GM23338 (cell line): ENCODE measurements at regions not wholly inside any gene's neighbourhood (a gene's known extent, or its start where the extent isn't known, plus 50 kb on each side); places are given as distances from the start of the nearest gene placed in this dataset.
"Not testable (repeated sequence)": the region's sequence is repeated elsewhere in the genome, so short reads cannot be mapped to it uniquely, and the experiment has no call there.

Source experiments
- ATAC-seq: fragments of 200-7000 bp; cut with Tn5 transposase; 3 replicates; pipeline ENCODE4 v1.9.1; 2020
- DNase-seq: peaks from one replicate; pipeline ENCODE4 v3.0.0-alpha.2; 2015; ENCODE audit warnings: low spot score
- H2AFZ ChIP-seq: fragments of 200-600 bp; sonication (generic); 2 replicates; pipeline ENCODE4 v1.8.0; 2016; ENCODE audit warnings: antibody characterized with exemption, mild to moderate bottlenecking, moderate library complexity
- H3F3A ChIP-seq: fragments of 200-600 bp; sonication (generic); replicated peaks from 2 replicates; pipeline ENCODE4 v1.8.0; 2017; ENCODE audit warnings: antibody characterized with exemption, mixed run types, low read depth
- H3K27ac ChIP-seq: fragments of 200-600 bp; sonication (generic); 2 replicates; pipeline ENCODE4 v1.6.1; 2016; ENCODE audit warnings: low read depth
- H3K27me3 ChIP-seq: fragments of 200-600 bp; sonication (generic); 2 replicates; pipeline ENCODE4 v1.8.0; 2016; ENCODE audit warnings: mild to moderate bottlenecking, mixed run types, moderate library complexity; ENCODE audit not compliant: insufficient read depth
- H3K36me3 ChIP-seq: fragments of 200-600 bp; sonication (generic); 2 replicates; pipeline ENCODE4 v1.8.0; 2016; ENCODE audit warnings: mild to moderate bottlenecking; ENCODE audit not compliant: insufficient read depth
- H3K4me1 ChIP-seq: fragments of 200-600 bp; sonication (generic); 2 replicates; pipeline ENCODE4 v1.8.0; 2016; ENCODE audit warnings: mild to moderate bottlenecking, moderate library complexity; ENCODE audit not compliant: insufficient read depth
- H3K4me2 ChIP-seq: fragments of 200-600 bp; sonication (generic); 2 replicates; pipeline ENCODE4 v1.7.1; 2017; ENCODE audit warnings: mixed run types
- H3K4me3 ChIP-seq: fragments of 200-600 bp; sonication (generic); 2 replicates; pipeline ENCODE4 v1.6.1; 2016; ENCODE audit warnings: mixed run types
- H3K79me2 ChIP-seq: fragments of 200-600 bp; sonication (generic); replicated peaks from 2 replicates; pipeline ENCODE4 v1.8.0; 2017; ENCODE audit warnings: mild to moderate bottlenecking; ENCODE audit not compliant: insufficient read depth
- H3K9me2 ChIP-seq: fragments of 200-600 bp; sonication (generic); 2 replicates; pipeline ENCODE4 v1.8.0; 2017; ENCODE audit not compliant: insufficient read depth
- H4K20me1 ChIP-seq: fragments of 200-600 bp; sonication (generic); replicated peaks from 2 replicates; pipeline ENCODE4 v1.8.0; 2017; ENCODE audit warnings: mild to moderate bottlenecking; ENCODE audit not compliant: insufficient read depth
- H3K27ac Mint-ChIP-seq: 2 replicates; pipeline ENCODE4 v1.8.0; 2020; ENCODE audit warnings: inconsistent platforms, mild to moderate bottlenecking, moderate library complexity, mixed read lengths
- H3K27me3 Mint-ChIP-seq: 3 replicates; pipeline ENCODE4 v1.8.0; 2022; ENCODE audit warnings: low read depth, mild to moderate bottlenecking, moderate library complexity, mixed read lengths, inconsistent platforms; ENCODE audit not compliant: insufficient read depth, poor library complexity
- H3K36me3 Mint-ChIP-seq: 3 replicates; pipeline ENCODE4 v1.8.0; 2021; ENCODE audit warnings: low read depth, mild to moderate bottlenecking, inconsistent platforms, moderate library complexity, mixed read lengths
- H3K4me1 Mint-ChIP-seq: 3 replicates; pipeline ENCODE4 v1.8.0; 2020; ENCODE audit warnings: mild to moderate bottlenecking, inconsistent platforms, mixed read lengths
- H3K4me3 Mint-ChIP-seq: 3 replicates; pipeline ENCODE4 v1.8.0; 2021; ENCODE audit warnings: moderate library complexity, mild to moderate bottlenecking, inconsistent platforms, mixed read lengths
- H3K9me3 Mint-ChIP-seq: 3 replicates; pipeline ENCODE4 v1.8.0; 2020; ENCODE audit warnings: moderate library complexity, mild to moderate bottlenecking, inconsistent platforms, mixed read lengths
- CTCF ChIP-seq, 2 experiments: fragments of 200-600 bp in 1 of 2; sonication (generic) in 1 of 2; conservative IDR thresholded peaks; 2 replicates each; pipeline versions ENCODE4 v1.5.1 to v1.6.1; 2016 to 2017; ENCODE audit warnings: antibody characterized with exemption in 2 of 2, low read depth in 2 of 2, mild to moderate bottlenecking in 2 of 2, moderate library complexity in 1 of 2
- ETS1 ChIP-seq: IDR thresholded peaks from 2 replicates; pipeline ENCODE4 v1.6.1; 2016; ENCODE audit warnings: antibody characterized with exemption
- EZH2 ChIP-seq: fragments of 200-600 bp; sonication (generic); IDR thresholded peaks from one replicate; pipeline ENCODE4 v1.8.0; 2017; ENCODE audit warnings: antibody characterized with exemption, mild to moderate bottlenecking, low read depth; ENCODE audit not compliant: unreplicated experiment
- EZH2phosphoT487 ChIP-seq: fragments of 200-600 bp; sonication (generic); IDR thresholded peaks from one replicate; pipeline ENCODE4 v1.8.1; 2018; ENCODE audit warnings: antibody characterized with exemption; ENCODE audit not compliant: unreplicated experiment
- JUNB ChIP-seq: IDR thresholded peaks from one replicate; pipeline ENCODE4 v1.6.1; 2016; ENCODE audit warnings: antibody characterized with exemption; ENCODE audit not compliant: unreplicated experiment
- REST ChIP-seq: IDR thresholded peaks from one replicate; pipeline ENCODE4 v1.6.1; 2018; ENCODE audit warnings: antibody characterized with exemption; ENCODE audit not compliant: unreplicated experiment
- ZNF462 ChIP-seq: fragments of 250-450 bp; sonication (Bioruptor Pico); IDR thresholded peaks from 2 replicates; pipeline ENCODE4 v1.5.0; 2020; ENCODE audit warnings: mild to moderate bottlenecking, moderate library complexity

GRCh38 chr4:75317641-75318040 lies 196.6 kb downstream of the RCHY1 start:
- H3K36me3 ChIP-seq, H2AFZ ChIP-seq, H3K4me1 Mint-ChIP-seq, H3K9me2 ChIP-seq, H3F3A ChIP-seq, DNase-seq, H3K4me3 ChIP-seq, H3K4me1 ChIP-seq, H3K4me3 Mint-ChIP-seq, H3K27ac Mint-ChIP-seq, H3K27me3 Mint-ChIP-seq, H3K79me2 ChIP-seq, H4K20me1 ChIP-seq, H3K27ac ChIP-seq, H3K4me2 ChIP-seq, ATAC-seq, H3K27me3 ChIP-seq: not testable (repeated sequence)
- Mint-ChIP-seq H3K36me3 (peaks cover 17% of the 10 kb centered on the region; the same call in 2 of the 3 replicates), H3K9me3 (peaks cover 52% of the 10 kb centered on the region)

- H3K79me2 ChIP-seq: no peaks in the 10 kb centered on the region
- Mint-ChIP-seq H3K9me3 (peaks cover 23% of the 10 kb centered on the region), H3K4me1 (no peaks in the 10 kb centered on the region), H3K36me3 (peaks cover 7% of the 10 kb centered on the region; the same call in 2 of the 3 replicates), H3K27ac (no peak overlapping the region), H3K27me3 (peaks cover 4% of the 10 kb centered on the region), H3K4me3 (no peak overlapping the region)
- no peaks in the 10 kb centered on the region for H3F3A ChIP-seq
- DNase-seq: no peak
- no peak overlapping the region for H2AFZ ChIP-seq
- no peaks in the 10 kb centered on the region for H3K27me3 ChIP-seq
- no peak overlapping the region for H3K4me2 ChIP-seq
- no peaks in the 10 kb centered on the region for H4K20me1 ChIP-seq
- TF ChIP-seq EZH2 (no peak), JUNB (no peak), ZNF462 (CRISPR knock-in tag) (no peak), ETS1 (no peak), REST (no peak), EZH2phosphoT487 (no peak), CTCF (conservative IDR thresholded peaks at IDR 0.05; ENCODE audit: low read depth in 2 of 2) (no peak)
- no peak for ATAC-seq
- H3K4me1 ChIP-seq: no peaks in the 10 kb centered on the region
- H3K4me3 ChIP-seq: no peak overlapping the region
- H3K9me2 ChIP-seq: no peaks in the 10 kb centered on the region
- no peaks in the 10 kb centered on the region for H3K36me3 ChIP-seq
- no peak overlapping the region for H3K27ac ChIP-seq
Measured at GRCh38 chr4:75308049-75308448, 206.2 kb downstream of the RCHY1 start.
